Non-pigmented ciliary epithelial cell (primary cell): ENCODE measurements at regions not wholly inside any gene's neighbourhood (a gene's known extent, or its start where the extent isn't known, plus 50 kb on each side); places are given as distances from the start of the nearest gene placed in this dataset.
"Not testable (repeated sequence)": the region's sequence is repeated elsewhere in the genome, so short reads cannot be mapped to it uniquely, and the experiment has no call there.

Experiments
- DNase-seq: peaks from one replicate; pipeline ENCODE4 v3.0.0-alpha.2; 2010; ENCODE audit warnings: low read depth

GRCh38 chr15:60137711-60138396, 133.7 kb downstream of the FOXB1 start:
- no peak for DNase-seq

DNA sequence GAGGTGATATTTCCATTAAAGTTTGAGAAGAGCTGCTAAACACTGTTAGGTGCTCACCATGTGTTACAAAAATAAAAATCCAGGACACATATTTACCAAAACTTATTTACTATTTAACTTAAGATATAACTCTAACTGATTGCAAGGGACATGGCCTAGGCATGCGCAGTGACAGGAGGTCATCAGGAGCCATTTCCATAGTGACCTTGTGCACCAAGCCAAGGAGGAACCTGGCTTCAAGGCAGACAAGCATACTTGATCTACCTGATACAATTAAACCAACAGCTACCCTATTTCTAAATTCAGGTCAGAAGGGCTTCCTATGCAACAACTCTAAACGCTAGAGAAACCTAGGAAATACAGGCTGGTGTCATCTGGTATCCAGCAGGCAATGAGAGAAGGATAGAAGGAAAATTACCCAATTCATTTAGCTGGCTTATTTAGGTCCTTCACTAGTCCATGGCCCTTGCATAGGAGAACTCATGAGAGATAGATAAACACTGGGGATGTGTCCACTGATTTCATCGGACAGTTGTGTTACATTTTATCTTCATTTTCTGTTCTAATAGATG, 134.4 kb downstream of the FOXB1 start:
- DNase-seq, result no peak

- DNase-seq, result no peak
Observed at GRCh38 chr15:60152386-60152785, 148.3 kb downstream of the FOXB1 start.

GRCh38 chr15:60154764-60155325, 150.7 kb downstream of the FOXB1 start:
- no peak for DNase-seq

DNA sequence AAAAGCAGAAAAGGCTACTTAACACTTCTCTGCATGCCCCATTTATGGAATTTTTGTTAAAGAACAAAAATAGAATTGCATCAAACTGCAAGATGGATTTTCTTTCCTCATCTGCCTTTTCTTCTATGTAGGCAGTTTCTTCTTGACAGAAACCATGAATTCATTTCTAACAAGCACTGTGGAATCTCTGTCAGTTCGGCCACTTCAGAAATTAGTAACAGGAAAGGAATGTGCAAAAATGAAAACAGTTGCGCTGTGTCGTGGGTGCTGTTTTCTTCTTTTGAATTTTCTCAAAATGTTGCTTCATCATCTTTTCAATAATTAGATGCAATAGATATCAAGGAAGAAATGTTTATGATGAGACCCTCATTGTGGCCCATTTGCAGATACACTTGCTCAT, 151.6 kb downstream of the FOXB1 start:
- no peak for DNase-seq

GRCh38 chr15:60160909-60161308, 156.8 kb downstream of the FOXB1 start:
- no peak for DNase-seq

- no peak for DNase-seq
Observed at GRCh38 chr15:60161704-60162103, 157.6 kb downstream of the FOXB1 start.

GRCh38 chr15:60162251-60162967, 158.3 kb downstream of the FOXB1 start:
- DNase-seq, result no peak

GRCh38 chr15:60162968-60163355, 158.9 kb downstream of the FOXB1 start:
- DNase-seq, result no peak

DNA sequence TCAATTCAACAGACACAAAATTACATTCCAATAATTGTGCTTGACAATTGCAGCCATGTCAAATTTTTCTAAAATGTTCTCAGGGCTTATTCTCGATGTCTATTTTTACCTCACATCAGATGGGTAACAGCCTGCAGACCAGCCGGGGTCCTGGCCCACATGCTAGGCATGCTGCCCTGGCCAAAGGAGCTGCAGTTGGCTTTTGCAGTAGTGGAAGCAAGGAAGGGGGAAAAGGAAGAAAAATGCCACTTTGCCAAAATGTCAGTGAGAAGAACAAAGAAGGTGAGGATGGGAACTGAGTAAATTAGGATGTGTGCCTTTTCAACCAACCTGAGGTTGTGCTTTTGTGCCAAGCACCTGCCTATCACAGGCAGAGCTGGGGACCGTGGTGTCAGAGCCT, 161.0 kb downstream of the FOXB1 start:
- no peak for DNase-seq

- no peak for DNase-seq
Observed at GRCh38 chr15:60172143-60172542, 168.0 kb downstream of the FOXB1 start.

DNA sequence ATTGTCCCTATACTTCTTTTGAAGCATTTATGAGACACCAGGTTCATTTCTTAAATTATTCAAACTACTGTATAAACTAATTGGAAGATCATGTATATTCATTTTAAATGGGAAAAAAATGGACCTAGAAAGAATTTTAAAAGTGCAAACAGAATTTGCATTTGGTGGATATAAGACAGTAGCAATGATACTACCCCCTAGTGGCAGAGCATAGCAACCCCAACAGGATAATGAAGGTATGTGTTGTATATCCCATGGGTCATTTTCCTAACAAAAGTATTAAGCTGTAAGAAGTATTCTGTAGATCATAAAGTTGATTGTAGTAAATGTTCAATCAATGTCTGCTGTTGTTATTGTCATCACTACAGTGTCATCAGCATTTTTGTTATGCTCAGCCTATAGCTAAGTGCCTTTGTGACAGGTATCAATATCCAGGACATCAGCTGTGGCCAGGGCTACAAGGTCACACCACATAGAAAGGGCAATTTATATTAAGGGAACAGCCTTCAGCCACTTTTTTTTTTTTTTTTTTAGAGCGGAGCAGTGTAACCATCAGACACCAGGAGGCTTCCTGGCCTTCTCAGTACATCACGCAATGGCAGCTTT, 175.8 kb downstream of the FOXB1 start:
- peak; percentile 22 for DNase-seq

DNA sequence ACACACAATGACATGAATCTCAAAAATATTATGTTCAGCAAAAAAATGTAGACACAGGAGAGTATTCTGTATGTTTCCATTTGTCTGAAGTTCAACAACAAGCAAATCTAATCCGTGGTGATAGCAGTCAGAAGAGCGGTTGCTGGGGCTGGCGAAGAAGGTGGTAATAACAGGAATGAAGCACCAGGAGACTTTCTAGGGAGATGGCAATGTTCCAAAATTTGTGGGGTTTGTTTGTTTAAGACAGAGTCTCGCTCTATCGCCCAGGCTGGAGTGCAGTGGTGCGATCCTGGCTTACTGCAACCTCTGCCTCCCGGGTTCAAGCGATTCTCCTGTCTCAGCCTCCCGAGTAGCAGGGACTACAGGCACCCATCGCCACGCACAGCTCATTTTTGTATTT, 177.8 kb downstream of the FOXB1 start:
- DNase-seq, result not testable (repeated sequence)

- no peak for DNase-seq
Observed at GRCh38 chr15:60183366-60183765, 179.3 kb downstream of the FOXB1 start.

GRCh38 chr15:60184579-60184978, 180.5 kb downstream of the FOXB1 start:
- DNase-seq, result peak; percentile 11

DNA sequence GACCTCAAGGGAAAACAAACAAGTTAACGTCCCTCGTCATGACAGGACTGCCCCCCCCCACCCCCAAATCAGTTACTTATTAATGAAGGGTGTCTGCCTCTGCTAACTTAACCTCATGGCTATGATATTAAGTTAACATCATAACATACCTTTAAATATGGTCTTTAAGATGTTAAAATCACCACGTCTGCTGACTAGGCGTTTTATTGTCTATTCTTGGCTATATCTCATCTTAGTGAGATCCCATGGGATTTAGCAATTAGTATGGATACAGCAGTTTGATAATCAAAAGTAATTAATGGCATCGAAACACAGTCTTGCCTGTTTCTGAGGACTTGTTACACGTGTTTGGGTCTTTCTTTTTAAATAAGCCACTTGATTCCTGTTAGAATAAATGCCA, 186.9 kb downstream of the FOXB1 start:
- DNase-seq, result no peak

GRCh38 chr15:60191821-60192220, 187.7 kb downstream of the FOXB1 start:
- DNase-seq, result no peak

DNA sequence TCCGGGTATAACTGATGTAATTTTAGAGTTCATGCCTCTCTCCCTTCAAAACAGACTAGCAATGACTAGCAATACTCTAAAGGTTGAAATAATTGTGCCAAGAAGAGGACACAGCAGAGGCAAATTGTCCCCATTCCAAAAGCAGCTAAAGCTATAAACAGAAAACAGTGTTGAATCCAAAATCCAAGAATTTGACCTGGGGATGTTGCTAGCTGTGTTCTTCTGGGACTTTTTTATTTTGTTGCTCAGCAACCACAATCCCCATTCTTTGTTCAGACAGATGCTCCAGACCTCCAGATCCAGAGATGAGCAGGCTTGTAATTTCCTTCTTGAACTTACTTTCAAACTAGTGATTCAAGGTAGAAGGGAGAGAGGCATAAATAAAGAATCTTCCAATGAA, 191.5 kb downstream of the FOXB1 start:
- DNase-seq, result no peak

GRCh38 chr15:60204131-60204885, 193.5 kb downstream of the ANXA2 start:
- DNase-seq, result no peak

DNA sequence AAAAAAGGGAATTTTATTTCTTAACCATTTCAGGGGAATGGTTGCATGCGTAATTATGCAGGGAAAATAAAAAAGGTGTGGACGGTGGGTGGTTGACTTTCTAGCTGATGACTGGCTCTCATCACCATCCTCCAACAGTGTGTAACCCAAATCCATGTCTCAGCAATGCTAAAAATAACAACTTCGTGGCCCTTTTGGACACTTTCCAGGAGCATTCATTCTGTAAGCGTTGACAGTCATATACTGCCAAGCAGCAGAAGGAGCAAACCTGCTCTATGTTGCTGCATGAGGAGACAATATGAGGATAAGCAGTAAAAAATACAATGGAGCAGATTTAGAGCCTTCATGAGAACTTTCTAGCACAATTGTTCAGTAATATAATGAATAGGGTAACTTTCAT, 189.1 kb downstream of the ANXA2 start:
- DNase-seq, result no peak

DNA sequence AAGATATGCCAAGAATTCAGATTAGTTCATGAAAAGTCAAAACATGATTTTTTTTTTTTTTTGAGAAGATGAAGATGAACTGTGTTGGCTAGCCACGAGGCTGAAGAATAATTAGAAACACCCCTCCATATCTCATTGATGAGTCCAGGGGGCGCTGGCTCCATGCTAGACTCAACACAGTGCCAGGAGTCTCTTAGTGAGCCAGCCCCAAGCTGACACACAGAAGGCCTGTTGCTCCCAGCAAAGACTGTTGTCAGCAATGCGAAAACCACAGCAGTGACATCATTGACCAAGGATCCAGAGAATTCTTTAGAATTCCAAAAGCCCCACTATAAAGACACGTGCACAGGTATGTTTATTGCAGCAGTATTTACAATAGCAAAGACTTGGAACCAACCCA, 185.2 kb downstream of the ANXA2 start:
- peak; percentile 36 for DNase-seq

GRCh38 chr15:60213377-60214000, 184.3 kb downstream of the ANXA2 start:
- DNase-seq, result no peak
